VCaP (cell line): ENCODE measurements at regions not wholly inside any gene's neighbourhood (a gene's known extent, or its start where the extent isn't known, plus 50 kb on each side); places are given as distances from the start of the nearest gene placed in this dataset.

Experiments
- H3K27ac ChIP-seq: fragments of 450-650 bp; 2 replicates; pipeline ENCODE4 v1.5.1; 2017
- TF ChIP-seq, protein P1 (sequence below): fragments of 450-650 bp; conservative IDR thresholded peaks from 2 replicates; pipeline ENCODE4 v1.5.1; 2017; ENCODE audit warnings: mild to moderate bottlenecking, moderate library complexity

- TF ChIP-seq, protein P1, sequence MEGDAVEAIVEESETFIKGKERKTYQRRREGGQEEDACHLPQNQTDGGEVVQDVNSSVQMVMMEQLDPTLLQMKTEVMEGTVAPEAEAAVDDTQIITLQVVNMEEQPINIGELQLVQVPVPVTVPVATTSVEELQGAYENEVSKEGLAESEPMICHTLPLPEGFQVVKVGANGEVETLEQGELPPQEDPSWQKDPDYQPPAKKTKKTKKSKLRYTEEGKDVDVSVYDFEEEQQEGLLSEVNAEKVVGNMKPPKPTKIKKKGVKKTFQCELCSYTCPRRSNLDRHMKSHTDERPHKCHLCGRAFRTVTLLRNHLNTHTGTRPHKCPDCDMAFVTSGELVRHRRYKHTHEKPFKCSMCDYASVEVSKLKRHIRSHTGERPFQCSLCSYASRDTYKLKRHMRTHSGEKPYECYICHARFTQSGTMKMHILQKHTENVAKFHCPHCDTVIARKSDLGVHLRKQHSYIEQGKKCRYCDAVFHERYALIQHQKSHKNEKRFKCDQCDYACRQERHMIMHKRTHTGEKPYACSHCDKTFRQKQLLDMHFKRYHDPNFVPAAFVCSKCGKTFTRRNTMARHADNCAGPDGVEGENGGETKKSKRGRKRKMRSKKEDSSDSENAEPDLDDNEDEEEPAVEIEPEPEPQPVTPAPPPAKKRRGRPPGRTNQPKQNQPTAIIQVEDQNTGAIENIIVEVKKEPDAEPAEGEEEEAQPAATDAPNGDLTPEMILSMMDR: no peak
Measured at GRCh38 chr20:59382907-59383306, 82.5 kb downstream of the EDN3 start.

GRCh38 chr20:59385038-59385437, 84.6 kb downstream of the EDN3 start:
- no peak overlapping the region for H3K27ac ChIP-seq
- TF ChIP-seq, protein P1: no peak

More at GRCh38 chr20:59382907-59383306, 82.5 kb downstream of the EDN3 start:
- H3K27ac ChIP-seq: no peak overlapping the region

- TF ChIP-seq, protein P1: no peak
- no peak overlapping the region for H3K27ac ChIP-seq
Measured at GRCh38 chr20:59385480-59385879, 85.1 kb downstream of the EDN3 start.

DNA sequence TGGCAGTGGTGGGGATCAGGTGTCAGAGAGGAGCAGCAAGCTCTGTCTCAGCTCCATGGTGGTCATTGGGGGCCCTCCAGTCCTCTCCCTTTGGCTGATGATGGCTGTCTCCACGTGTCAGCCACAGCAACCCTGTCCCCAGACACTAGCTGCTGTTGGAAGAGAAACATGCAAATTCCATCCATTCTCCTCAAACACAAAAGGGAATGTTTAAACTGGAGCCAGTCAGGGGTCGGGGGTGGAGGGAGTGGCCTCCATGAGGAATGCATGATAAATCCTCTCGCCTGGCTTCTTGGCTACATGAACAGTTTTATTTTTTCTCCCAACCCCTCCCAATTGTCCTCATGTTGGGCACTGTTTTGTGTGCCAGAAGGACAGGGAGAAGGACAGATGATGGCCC, 86.4 kb downstream of the EDN3 start:
- H3K27ac ChIP-seq: no peak overlapping the region
- TF ChIP-seq, protein P1: no peak

DNA sequence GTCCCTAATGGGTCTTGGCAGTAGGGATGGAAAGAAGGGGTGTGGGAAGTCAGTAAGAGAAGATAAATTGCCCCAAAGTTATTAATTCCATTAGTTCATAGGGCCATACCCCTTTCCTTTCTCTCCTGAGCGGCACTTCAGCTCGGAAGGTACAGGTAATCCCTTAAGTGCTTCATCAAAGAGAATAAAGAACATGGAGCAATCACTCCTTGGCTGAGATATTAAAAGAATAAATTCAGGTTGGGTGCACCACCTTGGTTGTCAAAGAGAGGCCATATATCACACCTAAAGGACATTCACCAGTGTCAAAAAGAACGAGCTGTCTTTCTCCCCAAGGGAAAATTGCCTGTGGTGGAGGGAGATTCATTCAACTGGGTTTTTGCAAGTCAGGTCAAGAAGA, 87.5 kb downstream of the EDN3 start:
- no peak overlapping the region for H3K27ac ChIP-seq
- TF ChIP-seq, protein P1: no peak

GRCh38 chr20:59388402-59388801, 88.0 kb downstream of the EDN3 start:
- TF ChIP-seq, protein P1: no peak

DNA sequence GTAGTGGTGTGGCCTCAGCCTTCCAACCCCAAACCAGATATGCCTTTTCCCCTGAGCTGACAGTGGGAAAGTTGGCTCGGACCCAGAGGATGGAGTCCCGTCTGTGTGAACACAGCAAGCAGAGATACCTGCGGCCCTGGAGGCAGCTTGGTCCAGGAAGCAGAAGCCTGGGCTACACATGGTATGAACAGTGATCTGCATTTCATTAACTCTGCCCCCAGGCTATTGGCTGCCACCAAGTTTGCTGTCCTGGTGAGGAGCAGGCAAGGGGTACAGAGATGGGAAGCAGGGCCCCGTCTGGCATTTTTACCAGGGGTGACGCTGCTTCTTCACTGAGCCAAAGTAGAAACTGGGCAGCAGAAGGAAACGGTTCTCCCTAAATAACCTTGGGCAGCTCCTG, 90.0 kb downstream of the EDN3 start:
- TF ChIP-seq, protein P1: no peak
- H3K27ac ChIP-seq: no peak overlapping the region

More at GRCh38 chr20:59388402-59388801, 88.0 kb downstream of the EDN3 start:
- no peak overlapping the region for H3K27ac ChIP-seq
